ENCODE measurements at regions not wholly inside any gene's neighbourhood (a gene's known extent, or its start where the extent isn't known, plus 50 kb on each side); places are given as distances from the start of the nearest gene placed in this dataset.

DNA sequence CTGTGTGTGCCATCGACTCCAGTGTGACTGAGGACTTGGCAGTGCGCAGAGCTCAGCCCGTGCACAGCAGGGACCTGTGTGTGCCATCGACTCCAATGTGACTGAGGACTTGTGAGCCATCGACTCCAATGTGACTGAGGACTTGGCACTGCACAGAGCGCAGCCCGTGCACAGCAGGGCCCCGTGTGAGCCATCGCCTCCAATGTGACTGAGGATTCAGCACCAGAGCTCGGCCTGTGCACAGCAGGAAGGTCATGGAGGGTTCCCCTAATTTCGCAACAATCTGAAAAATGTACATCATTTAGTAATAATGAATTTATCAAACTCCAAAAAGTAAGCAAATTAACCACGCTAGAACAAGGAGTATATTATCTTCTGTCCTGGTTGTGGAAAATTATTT is 348.3 kb upstream of the B3GAT1 start:
- TF ChIP-seq POLR2A (IDR thresholded peaks at IDR 0.05) = no peak
- TF ChIP-seq, protein P1, sequence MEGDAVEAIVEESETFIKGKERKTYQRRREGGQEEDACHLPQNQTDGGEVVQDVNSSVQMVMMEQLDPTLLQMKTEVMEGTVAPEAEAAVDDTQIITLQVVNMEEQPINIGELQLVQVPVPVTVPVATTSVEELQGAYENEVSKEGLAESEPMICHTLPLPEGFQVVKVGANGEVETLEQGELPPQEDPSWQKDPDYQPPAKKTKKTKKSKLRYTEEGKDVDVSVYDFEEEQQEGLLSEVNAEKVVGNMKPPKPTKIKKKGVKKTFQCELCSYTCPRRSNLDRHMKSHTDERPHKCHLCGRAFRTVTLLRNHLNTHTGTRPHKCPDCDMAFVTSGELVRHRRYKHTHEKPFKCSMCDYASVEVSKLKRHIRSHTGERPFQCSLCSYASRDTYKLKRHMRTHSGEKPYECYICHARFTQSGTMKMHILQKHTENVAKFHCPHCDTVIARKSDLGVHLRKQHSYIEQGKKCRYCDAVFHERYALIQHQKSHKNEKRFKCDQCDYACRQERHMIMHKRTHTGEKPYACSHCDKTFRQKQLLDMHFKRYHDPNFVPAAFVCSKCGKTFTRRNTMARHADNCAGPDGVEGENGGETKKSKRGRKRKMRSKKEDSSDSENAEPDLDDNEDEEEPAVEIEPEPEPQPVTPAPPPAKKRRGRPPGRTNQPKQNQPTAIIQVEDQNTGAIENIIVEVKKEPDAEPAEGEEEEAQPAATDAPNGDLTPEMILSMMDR (IDR thresholded peaks at IDR 0.05 in 4 of 5, conservative IDR thresholded peaks at IDR 0.05 in 1 of 5) = no peak
- ATAC-seq = no peak
- Histone ChIP-seq H3K4me1 (no peaks in the 10 kb centered on the region), H3K4me3 (no peak overlapping the region), H3K36me3 (no peaks in the 10 kb centered on the region), H3K9me3 (no peaks in the 10 kb centered on the region), H3K27ac (no peak overlapping the region), H3K27me3 (peaks cover 0 to 2% (median 0%) of the 10 kb centered on the region in 3 donors)
- intact Hi-C loops (cut with DNase I; ENCODE audit: low total_unique reads) = no loop called here
- in situ Hi-C loops (cut with MboI; ENCODE audit: low sequenced_read_pairs in 4 of 4) = no loop called here
- no peak for DNase-seq

DNA sequence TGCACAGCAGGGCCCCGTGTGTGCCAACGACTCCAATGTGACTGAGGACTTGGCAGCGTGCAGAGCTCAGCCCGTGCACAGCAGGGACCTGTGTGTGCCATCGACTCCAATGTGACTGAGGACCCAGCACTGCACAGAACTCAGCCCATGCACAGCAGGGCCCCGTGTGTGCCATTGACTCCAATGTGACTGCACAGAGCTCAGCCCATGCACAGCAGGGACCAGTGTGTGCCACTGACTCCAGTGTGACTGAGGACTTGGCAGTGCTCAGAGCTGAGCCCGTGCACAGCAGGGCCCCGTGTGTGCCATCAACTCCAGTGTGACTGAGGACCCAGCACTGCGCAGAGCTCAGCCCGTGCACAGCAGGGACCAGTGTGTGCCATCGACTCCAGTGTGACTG is 347.8 kb upstream of the B3GAT1 start:
- DNase-seq (no peak), ATAC-seq (no peak)
- H3K4me1 ChIP-seq = no peaks in the 10 kb centered on the region
- peaks cover 0 to 1% (median 0%) of the 10 kb centered on the region in 3 donors for H3K27me3 ChIP-seq
- H3K27ac ChIP-seq = no peak overlapping the region
- no peak overlapping the region for H3K4me3 ChIP-seq
- no peaks in the 10 kb centered on the region for H3K36me3 ChIP-seq
- intact Hi-C loops (cut with DNase I; ENCODE audit: low total_unique reads) (no loop called here), in situ Hi-C loops (cut with MboI; ENCODE audit: low sequenced_read_pairs in 4 of 4) (no loop called here)
- H3K9me3 ChIP-seq = no peaks in the 10 kb centered on the region
- TF ChIP-seq, protein P1 (IDR thresholded peaks at IDR 0.05 in 4 of 5, conservative IDR thresholded peaks at IDR 0.05 in 1 of 5) = no peak
- no peak for TF ChIP-seq POLR2A (IDR thresholded peaks at IDR 0.05)

DNA sequence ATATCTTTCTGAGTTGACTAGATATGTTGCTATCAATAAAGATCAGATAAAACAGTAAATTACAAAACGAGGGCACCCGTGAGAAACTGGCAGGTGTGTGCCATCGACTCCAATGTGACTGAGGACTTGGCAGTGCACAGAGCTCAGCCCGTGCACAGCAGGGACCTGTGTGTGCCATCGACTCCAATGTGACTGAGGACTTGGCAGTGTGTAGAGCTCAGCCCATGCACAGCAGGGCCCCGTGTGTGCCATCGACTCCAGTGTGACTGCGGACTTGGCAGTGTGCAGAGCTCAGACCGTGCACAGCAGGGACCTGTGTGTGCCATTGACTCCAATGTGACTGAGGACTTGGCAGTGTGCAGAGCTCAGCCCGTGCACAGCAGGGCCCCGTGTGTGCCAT is 347.2 kb upstream of the B3GAT1 start:
- in situ Hi-C loops (cut with MboI; ENCODE audit: low sequenced_read_pairs in 4 of 4) = no loop called here
- no peak for TF ChIP-seq POLR2A (IDR thresholded peaks at IDR 0.05)
- TF ChIP-seq, protein P1 (IDR thresholded peaks at IDR 0.05 in 4 of 5, conservative IDR thresholded peaks at IDR 0.05 in 1 of 5) = no peak
- DNase-seq = no peak
- intact Hi-C loops (cut with DNase I; ENCODE audit: low total_unique reads) = no loop called here
- Histone ChIP-seq H3K36me3 (no peaks in the 10 kb centered on the region), H3K9me3 (no peaks in the 10 kb centered on the region), H3K27ac (no peak overlapping the region), H3K4me1 (no peaks in the 10 kb centered on the region), H3K4me3 (no peak overlapping the region), H3K27me3 (no peaks in the 10 kb centered on the region)
- no peak for ATAC-seq

DNA sequence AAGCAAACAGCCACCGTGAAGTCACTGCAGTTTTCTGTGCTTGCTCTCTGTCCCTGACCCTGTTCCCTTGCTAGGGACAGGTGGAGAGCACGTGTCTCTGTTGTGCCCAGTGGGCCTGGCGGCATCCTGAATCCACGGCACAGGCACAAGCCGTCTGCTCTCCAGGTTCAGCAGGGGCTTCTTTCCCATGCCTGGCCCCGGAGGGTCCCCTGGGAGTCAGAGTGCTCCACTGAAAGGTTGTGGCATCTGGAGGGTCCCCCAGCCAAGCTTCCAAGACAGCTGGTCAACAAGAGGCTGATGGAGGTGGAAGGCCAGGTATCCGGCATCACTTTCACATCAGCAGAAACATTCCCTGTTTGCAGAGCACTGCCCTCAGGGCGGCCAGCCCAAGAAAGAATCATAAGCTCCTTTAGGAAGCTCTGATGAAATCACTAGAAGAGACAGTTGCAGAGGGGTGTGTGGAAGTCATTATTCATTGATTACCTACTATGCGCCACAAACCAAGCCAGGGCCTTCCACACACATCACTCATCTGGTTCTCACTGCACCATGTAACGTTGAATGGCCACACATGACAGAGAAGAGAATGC is 346.4 kb upstream of the B3GAT1 start:
- in situ Hi-C loops (cut with MboI; ENCODE audit: low sequenced_read_pairs in 4 of 4) (no loop called here), intact Hi-C loops (cut with DNase I; ENCODE audit: low total_unique reads) (no loop called here)
- Histone ChIP-seq H3K9me3 (no peaks in the 10 kb centered on the region), H3K27ac (no peak overlapping the region), H3K27me3 (no peaks in the 10 kb centered on the region), H3K4me3 (no peak overlapping the region), H3K4me1 (no peaks in the 10 kb centered on the region), H3K36me3 (no peaks in the 10 kb centered on the region)
- TF ChIP-seq, protein P1 (IDR thresholded peaks at IDR 0.05 in 4 of 5, conservative IDR thresholded peaks at IDR 0.05 in 1 of 5) = no peak
- TF ChIP-seq POLR2A (IDR thresholded peaks at IDR 0.05) = no peak
- DNase-seq (no peak), ATAC-seq (no peak)

DNA sequence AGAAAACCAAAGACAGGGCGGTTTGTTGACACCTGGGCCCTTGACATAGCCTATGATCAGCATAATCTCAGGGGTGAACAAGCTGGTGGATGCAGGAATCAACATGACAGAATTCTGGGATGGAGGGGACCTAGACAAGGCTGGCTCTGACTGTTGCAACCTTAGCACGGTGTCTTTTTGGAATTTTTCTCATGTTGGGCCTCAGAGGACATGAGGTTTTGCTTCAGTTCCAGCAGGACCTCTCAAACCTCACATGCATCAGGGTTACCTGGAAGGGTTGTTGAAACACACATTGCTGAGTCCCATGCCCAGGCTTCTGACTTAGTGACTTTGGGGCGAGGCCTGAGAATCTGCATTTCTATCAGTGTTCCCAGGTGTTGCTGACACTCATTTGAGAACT is 345.6 kb upstream of the B3GAT1 start:
- DNase-seq = no peak
- in situ Hi-C loops (cut with MboI; ENCODE audit: low sequenced_read_pairs in 4 of 4) (no loop called here), intact Hi-C loops (cut with DNase I; ENCODE audit: low total_unique reads) (no loop called here)
- TF ChIP-seq, protein P1 (IDR thresholded peaks at IDR 0.05 in 4 of 5, conservative IDR thresholded peaks at IDR 0.05 in 1 of 5) = no peak
- TF ChIP-seq POLR2A (IDR thresholded peaks at IDR 0.05) = no peak
- Histone ChIP-seq H3K9me3 (no peaks in the 10 kb centered on the region), H3K4me3 (no peak overlapping the region), H3K36me3 (no peaks in the 10 kb centered on the region), H3K27me3 (no peaks in the 10 kb centered on the region), H3K27ac (no peak overlapping the region), H3K4me1 (no peaks in the 10 kb centered on the region)
- ATAC-seq = no peak
